HL-60 (cell line): ENCODE measurements at regions not wholly inside any gene's neighbourhood (a gene's known extent, or its start where the extent isn't known, plus 50 kb on each side); places are given as distances from the start of the nearest gene placed in this dataset.

Experiments
- DNase-seq, 2 experiments: peaks; one replicate each; pipeline ENCODE4 v3.0.0-alpha.2; 2010 to 2020; ENCODE audit warnings: low read depth in 1 of 2, low spot score in 1 of 2
- H3K27ac ChIP-seq: fragments of 250-450 bp; sonication (Bioruptor Pico); replicated peaks from 2 replicates; pipeline ENCODE4 v1.5.1; 2020; ENCODE audit warnings: mild to moderate bottlenecking, moderate library complexity
- H3K27me3 ChIP-seq: fragments of 250-450 bp; sonication (Bioruptor Pico); 2 replicates; pipeline ENCODE4 v1.5.1; 2021; ENCODE audit warnings: mild to moderate bottlenecking, moderate library complexity; ENCODE audit not compliant: insufficient read depth, poor library complexity, severe bottlenecking
- H3K4me3 ChIP-seq: replicated peaks from 2 replicates; pipeline ENCODE4 v1.5.1; 2011; ENCODE audit warnings: mild to moderate bottlenecking, control low read depth, low read length; ENCODE audit not compliant: insufficient read depth
- GABPA ChIP-seq: IDR thresholded peaks from 2 replicates; pipeline ENCODE4 v1.6.1; 2012; ENCODE audit warnings: low read depth
- POLR2AphosphoS5 ChIP-seq: IDR thresholded peaks from 2 replicates; pipeline ENCODE4 v1.6.1; 2012; ENCODE audit warnings: low read depth
- SPI1 ChIP-seq: IDR thresholded peaks from 2 replicates; pipeline ENCODE4 v1.6.1; 2012; ENCODE audit warnings: low read depth, mild to moderate bottlenecking, borderline replicate concordance
- TF ChIP-seq, protein P1 (sequence below): IDR thresholded peaks from 2 replicates; pipeline ENCODE4 v1.6.1; 2012; ENCODE audit warnings: low read depth; ENCODE audit not compliant: insufficient replicate concordance
- TF ChIP-seq, protein P2 (sequence below): IDR thresholded peaks from one replicate; pipeline ENCODE4 v1.5.1; 2011; ENCODE audit warnings: low read length, control low read depth, inconsistent platforms; ENCODE audit not compliant: insufficient read depth

DNA sequence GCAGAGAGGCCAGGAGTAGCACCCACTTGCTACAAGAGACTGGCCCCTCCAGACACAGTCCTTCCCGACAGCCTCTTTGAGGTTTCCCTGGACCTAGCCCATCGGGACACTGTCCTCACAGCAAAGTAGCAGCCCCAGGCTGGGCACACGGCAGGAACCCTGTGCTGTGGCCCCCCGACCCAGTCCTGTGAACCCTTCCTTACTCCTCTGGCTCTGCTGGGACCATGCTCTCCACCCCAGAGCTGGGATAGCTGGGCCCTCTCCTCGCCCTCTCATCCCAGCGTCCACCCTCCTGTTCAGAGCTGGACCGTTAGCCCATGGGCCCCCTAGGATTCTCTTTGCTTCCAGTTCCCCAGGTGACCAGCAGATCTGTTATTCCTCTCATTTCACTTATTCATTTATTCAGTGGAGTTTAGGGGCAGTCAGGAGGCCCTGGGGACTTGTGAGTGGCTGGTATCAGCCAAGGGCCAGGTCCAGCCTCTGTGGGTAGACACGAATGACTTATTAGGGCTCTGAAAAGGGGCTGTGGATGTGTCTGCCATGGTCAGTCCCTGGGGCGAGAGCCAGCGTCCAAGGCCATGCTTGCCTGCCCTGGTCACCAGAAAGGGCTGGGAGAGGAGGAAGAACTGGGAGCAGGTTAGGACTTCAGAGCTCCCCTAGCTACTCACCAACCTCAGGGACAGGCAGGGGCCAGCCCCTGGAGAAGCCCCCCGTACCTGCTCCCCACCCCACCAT lies 117.6 kb upstream of the RUNX3 start:
- Histone ChIP-seq H3K27me3 (no peaks in the 10 kb centered on the region), H3K27ac (no peak overlapping the region), H3K4me3 (no peak overlapping the region)
- TF ChIP-seq POLR2AphosphoS5 (no peak), SPI1 (no peak), GABPA (no peak)
- TF ChIP-seq, protein P1, sequence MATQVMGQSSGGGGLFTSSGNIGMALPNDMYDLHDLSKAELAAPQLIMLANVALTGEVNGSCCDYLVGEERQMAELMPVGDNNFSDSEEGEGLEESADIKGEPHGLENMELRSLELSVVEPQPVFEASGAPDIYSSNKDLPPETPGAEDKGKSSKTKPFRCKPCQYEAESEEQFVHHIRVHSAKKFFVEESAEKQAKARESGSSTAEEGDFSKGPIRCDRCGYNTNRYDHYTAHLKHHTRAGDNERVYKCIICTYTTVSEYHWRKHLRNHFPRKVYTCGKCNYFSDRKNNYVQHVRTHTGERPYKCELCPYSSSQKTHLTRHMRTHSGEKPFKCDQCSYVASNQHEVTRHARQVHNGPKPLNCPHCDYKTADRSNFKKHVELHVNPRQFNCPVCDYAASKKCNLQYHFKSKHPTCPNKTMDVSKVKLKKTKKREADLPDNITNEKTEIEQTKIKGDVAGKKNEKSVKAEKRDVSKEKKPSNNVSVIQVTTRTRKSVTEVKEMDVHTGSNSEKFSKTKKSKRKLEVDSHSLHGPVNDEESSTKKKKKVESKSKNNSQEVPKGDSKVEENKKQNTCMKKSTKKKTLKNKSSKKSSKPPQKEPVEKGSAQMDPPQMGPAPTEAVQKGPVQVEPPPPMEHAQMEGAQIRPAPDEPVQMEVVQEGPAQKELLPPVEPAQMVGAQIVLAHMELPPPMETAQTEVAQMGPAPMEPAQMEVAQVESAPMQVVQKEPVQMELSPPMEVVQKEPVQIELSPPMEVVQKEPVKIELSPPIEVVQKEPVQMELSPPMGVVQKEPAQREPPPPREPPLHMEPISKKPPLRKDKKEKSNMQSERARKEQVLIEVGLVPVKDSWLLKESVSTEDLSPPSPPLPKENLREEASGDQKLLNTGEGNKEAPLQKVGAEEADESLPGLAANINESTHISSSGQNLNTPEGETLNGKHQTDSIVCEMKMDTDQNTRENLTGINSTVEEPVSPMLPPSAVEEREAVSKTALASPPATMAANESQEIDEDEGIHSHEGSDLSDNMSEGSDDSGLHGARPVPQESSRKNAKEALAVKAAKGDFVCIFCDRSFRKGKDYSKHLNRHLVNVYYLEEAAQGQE, result no peak
- TF ChIP-seq, protein P2, sequence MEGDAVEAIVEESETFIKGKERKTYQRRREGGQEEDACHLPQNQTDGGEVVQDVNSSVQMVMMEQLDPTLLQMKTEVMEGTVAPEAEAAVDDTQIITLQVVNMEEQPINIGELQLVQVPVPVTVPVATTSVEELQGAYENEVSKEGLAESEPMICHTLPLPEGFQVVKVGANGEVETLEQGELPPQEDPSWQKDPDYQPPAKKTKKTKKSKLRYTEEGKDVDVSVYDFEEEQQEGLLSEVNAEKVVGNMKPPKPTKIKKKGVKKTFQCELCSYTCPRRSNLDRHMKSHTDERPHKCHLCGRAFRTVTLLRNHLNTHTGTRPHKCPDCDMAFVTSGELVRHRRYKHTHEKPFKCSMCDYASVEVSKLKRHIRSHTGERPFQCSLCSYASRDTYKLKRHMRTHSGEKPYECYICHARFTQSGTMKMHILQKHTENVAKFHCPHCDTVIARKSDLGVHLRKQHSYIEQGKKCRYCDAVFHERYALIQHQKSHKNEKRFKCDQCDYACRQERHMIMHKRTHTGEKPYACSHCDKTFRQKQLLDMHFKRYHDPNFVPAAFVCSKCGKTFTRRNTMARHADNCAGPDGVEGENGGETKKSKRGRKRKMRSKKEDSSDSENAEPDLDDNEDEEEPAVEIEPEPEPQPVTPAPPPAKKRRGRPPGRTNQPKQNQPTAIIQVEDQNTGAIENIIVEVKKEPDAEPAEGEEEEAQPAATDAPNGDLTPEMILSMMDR, result no peak
- no peak for DNase-seq

DNA sequence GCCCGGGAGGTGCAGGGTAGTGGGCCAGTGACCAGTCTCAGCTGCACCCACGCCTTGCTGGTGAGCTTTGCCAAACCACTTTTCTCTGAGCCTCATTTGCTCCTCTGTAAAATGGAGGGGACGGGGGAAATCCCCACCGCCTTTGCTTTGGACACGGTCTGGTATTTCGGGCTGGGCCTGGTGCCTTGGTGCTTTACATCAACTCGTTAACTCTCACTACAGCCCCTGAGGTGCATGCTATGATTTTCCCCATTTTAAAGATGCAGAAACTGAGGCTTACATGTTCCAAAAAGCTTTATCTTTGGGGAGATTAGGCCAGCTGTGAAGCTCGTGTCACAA lies 116.1 kb upstream of the RUNX3 start:
- no peak for TF ChIP-seq GABPA
- no peak for TF ChIP-seq POLR2AphosphoS5
- TF ChIP-seq, protein P2, result no peak
- TF ChIP-seq, protein P1, result no peak
- no peak for TF ChIP-seq SPI1
- no peak for DNase-seq
- no peaks in the 10 kb centered on the region for H3K27me3 ChIP-seq
- no peak overlapping the region for H3K27ac ChIP-seq
- H3K4me3 ChIP-seq, result no peak overlapping the region

DNA sequence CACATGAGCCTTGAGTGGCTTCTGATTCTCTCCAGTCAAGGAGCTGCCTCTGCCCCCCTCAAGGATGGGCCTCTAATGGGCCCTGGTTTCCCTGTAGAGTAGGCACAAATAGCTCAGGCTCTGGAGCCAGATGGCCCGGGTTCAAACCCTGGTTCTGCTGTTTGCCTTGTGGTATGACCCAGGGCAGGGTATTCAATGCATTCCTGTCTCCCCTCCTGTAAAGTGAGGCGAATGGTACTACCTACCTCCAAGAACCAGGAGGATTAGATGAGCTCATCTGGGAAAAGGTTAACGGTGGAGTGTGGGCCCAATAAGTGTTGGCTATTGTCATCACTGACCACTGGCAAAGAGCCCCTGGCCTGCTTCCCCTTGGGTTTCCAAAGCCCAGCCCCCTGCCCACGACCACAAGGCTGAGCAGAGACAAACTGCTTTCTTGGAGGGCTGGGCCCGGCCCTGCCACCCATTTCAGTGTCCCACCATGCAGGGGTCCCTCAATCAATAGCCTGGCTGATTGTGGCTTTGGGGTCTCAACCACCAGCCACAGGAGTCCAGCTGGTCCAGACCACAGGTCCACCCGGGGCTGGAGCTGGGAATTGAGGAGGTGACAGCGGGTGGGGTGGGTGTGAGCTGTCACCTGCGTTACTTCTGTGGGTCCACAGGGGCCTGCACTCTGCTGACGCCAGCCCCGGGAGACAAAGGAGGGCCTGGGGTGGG lies 115.6 kb upstream of the RUNX3 start:
- no peaks in the 10 kb centered on the region for H3K27me3 ChIP-seq
- H3K27ac ChIP-seq, result no peak overlapping the region
- H3K4me3 ChIP-seq, result no peak overlapping the region
- DNase-seq, result no peak
- TF ChIP-seq GABPA (no peak), POLR2AphosphoS5 (no peak)
- TF ChIP-seq, protein P1, result no peak
